Inflammatory macrophage (primary cell): ENCODE measurements at regions not wholly inside any gene's neighbourhood (a gene's known extent, or its start where the extent isn't known, plus 50 kb on each side); places are given as distances from the start of the nearest gene placed in this dataset.

ENCODE experiments used
- DNase-seq, 2 donors: peaks; one replicate each; pipeline ENCODE4 v3.0.0-alpha.2; 2020 to 2022

DNA sequence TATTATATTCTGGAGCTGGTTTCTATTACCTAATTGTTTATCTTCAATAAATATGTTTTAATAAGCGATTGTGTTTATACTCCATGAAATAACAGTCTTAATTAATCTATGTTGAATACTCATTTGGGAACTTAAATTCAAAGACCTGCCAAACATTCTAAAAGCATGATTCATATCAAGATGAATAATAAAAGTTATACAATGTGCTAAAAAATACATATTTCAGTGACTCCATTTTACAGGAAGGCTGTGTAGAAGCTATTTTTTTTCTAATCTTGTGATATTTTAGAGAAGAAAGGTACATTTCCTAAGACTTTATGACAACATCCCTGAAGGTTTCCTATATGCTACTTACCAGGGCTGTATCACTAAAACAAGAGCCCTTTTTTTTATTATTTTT lies 417.9 kb downstream of the NFIB start:
- DNase-seq: no peak

DNA sequence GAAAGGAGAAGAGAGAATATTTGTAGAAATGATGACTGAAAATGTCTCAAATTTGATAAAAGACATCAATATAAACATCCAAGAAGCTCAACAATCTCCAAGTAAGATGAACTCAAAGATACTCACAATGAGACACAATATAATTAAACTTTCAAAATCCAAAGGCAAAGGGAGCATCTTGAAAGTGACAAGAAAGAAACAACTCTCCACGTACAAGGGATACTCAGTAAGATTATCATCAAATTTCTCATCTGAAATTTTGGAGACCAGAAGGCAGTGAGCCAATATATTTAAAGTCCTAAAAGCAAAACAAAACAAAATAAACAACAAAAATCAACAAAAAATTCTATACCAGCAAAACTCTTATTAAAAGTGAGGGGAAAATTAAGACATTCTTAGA lies 428.7 kb downstream of the NFIB start:
- no peak for DNase-seq

DNA sequence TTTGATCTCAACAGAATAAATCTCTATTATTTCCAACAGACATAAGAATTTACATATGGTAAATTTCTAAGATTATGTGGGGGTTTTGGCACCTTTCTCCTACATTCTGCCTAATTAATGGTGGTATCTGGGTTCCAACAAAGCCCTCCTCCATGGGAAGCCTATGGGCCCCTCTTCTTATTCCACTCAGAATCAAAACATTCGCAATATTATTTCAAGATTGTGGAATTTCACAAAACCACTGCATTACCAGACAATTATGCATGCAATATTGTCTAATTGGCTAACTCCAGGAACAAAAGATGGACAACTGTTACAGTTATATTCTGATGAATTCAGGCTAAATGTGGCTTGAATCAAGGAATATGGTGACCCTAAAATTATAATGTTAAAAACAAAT lies 434.0 kb downstream of the NFIB start:
- no peak for DNase-seq

DNA sequence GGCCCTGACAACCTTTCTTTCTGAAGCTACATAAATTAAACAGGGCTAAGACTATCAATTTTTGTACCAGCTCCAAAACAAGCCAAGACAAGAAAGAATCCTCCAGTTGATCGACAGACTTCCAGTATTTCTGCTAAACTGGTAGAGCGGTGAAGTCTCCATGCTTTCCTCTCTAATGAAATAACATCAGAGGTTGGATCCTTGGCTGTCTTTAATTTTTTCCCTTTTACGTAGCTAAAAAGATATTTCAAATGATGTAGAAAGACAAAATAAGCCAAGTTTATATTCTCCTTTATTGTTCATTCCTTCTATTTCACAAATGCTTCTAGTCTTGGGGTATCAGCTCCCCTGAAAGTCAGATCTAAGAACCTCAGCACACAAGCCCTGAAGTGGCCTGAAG lies 434.9 kb downstream of the NFIB start:
- DNase-seq: no peak

DNA sequence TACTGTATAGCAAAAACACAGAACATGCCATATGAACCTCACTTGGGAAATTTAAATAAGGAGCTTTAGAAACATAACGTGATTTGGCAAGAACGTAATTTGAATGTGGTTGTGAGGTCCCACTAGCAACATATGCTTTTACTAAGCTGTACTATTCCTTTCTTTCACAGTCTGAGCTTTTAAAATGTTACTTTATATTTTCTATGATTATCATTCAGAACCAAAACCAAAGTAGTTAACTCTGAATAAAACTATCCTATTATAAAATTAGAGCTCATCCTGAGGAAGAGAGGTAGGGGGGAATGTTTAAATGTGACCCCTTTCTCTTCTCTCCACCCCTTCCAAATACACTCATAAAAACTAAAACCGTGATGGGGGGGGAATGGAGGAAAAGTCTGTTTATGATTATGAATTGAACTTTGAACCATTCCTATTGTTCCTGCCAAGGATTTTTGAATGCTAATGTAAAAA lies 435.7 kb downstream of the NFIB start:
- no peak for DNase-seq

DNA sequence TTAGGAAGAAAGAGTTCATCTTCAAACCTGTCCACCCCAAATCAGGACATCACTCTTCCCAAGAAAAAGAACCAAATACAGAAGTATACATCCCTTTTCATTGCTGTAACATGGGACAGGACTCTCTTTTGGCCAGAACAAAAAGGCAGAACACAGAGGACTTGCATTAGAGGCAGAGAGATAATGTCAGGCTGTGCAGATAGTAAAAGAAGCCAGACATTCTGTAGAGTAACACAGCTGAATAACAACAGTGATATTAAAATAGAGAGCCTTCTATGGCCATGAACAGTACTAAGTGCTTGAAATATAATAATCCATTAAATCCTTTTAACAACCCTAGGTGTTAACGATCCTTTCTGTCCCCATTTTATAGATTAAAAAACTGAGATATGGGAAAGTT lies 437.2 kb downstream of the NFIB start:
- DNase-seq: no peak

DNA sequence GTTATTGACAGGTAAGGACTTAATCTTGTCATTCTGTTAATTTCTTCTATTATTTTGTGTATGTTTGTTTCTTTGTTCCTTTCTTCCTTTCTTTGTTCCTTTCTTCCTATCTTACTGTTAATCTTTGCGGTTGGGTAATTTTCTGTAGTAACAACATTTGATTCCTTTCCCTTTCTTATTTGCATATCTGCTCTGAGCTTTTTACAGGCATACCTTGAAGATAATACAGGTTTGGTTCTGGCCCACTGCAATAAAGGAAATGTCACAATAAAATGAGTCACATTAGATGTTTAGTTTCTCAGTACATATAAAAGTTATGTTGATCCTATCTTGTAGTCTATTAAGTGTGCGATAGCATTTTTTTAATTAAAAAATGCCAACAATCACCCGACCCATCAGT lies 440.7 kb downstream of the NFIB start:
- no peak for DNase-seq

DNA sequence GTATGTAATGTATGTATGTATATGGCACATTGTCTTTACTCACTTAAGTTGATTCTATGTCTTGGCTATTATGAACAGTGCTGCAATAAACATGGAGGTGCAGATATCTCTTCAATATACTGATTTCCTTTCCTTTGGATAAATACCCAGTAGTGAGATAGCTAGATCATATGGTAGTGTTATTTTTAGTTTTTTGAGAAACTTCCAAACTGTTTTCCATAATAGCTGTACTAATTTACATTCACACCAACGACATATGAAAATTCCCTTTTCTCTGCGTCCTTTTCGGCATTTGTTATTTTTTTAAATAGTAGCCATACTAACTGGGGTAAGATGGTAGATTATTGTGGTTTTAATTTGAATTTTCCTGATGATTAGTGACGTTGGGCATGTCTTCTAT lies 445.6 kb downstream of the NFIB start:
- no peak for DNase-seq

DNA sequence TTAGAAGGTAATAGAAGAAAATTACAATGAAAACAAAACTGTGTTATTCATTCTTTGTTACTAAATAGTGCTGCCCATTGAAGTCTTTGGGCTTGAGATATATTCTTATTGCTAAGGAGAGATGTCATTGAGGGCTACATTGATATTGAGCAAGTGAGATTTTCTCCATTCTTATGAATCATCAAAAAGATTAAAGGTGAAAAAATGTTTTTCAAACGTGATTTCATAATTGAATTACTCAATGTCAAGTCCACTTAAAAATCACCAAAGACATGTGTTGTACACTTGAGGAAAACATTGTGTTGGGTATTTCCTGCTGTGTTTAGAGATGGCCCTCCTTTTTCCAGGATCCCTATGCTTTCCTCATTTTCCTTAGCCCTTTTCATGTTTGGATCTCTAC lies 448.1 kb downstream of the NFIB start:
- no peak for DNase-seq

DNA sequence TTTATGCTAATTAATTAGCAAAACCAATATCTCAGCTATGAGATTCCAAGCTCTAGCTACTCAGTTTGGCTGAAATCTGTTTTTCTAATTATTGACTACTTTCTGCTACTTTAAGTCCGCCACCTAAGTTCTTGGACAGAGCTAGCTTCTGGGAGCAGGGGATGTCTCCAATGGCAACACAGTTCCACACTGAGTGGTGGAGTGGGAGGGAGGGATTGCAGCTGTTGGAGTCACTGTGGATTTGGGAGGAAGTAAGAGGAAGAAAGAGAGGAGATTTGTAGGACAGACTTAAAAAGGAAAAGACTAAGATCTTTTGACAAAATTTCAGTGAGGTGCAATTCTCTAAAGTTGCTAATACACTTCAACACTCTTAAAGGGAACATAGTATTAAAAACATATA lies 450.8 kb downstream of the NFIB start:
- no peak for DNase-seq

DNA sequence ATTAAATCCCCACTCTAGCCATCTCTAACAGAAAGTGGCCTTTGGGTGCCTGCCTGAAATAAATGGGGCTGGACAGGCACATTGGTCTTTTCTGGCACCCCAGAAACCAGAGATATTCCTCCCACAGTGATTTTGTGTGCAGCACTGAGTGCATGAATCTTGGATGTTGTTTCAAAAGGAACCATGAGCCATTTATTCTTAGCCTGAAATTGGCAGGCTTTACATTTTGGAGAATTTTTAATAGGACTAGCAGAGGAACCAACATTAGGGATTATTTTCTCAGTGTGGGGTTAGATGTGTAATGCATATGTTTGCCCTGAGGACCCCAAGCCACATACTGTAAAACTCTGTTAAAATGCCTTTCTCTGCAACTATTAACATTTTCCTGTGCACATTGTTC lies 451.3 kb downstream of the NFIB start:
- no peak for DNase-seq

DNA sequence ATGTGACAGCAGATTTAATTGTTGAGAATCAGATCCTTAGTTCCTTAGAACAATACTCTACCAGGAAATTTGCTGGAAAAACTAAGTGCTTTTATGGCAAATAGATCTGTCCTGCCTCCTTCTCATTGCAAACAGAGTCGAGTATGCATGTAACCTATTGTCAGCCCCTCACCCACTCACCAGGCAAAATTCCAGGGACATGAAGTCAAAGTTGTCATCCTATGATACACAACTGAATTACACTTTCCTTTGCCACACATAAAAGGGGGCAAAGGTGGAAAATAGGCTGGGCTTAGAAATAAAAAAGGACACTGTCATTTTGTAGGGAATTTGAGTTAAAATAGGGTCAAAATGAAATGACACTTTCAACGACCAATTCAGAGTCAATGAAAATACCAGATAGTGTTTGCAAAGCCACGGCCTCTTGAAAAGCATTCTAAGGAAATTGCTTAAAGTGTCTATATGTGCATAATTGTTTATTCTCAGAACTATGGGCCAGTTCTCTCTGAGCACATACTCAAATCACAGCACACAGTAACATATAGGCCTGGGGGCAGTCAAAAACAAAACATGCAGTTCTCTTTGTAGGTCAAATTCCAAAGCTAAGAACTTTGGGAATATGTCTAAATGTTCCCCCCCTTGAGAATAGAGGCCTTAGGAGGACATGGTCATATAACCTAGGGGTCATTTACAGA lies 452.8 kb downstream of the NFIB start:
- no peak for DNase-seq

DNA sequence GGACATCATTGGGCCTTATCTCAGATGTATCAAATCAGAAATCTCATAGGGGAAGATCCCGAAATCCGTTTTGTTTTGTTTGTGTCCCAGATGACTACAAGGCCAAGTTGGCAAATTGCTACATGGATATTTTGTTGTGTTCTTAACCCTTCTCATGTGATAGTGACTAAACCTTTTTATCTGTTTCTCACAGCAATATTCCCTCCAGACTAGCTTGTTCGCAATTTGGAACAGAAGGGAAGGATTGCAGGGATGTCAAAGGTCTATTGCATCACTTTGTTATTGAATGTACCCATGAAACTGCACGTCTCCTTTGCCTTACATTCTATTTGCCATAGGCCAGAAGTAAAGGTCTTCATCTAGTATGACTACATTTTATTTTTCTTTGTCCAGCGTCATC lies 453.9 kb downstream of the NFIB start:
- no peak for DNase-seq

DNA sequence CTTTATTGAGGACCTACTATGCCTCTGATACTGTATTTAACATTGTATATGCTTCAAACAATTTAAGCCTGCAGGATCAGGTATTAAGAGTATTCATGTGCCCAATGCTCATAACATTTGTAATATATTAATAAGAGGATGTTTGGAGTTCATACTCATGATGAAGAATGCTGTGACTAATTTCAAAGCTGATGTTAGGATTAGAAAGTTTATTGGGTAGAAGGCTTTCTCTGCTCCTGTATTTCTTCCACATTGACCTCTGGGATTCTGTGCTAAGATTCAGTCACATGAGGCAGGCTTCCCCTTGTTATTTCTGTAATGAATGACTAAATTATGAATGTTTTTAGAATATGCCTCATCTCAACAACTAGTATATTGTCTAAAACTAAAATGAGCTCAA lies 456.4 kb downstream of the NFIB start:
- no peak for DNase-seq

DNA sequence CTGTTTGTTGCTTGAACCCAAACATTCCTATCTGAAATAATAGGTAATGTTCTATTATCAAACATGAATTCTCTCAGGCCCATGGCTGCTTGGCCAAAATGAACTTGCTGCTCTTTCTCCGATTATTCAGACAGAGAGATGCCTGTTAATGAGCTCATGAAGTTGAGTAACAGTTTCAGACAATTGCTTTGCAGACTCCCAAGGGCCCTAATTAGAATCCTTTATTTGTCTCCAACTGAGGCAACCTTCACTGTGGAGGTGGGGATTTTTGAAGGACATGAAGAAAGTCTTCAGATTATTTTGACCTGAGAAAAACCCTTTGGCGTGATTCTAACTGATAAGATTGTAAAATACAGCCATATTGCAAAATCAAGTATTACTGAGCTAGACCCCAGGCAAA lies 466.7 kb downstream of the NFIB start:
- no peak for DNase-seq

DNA sequence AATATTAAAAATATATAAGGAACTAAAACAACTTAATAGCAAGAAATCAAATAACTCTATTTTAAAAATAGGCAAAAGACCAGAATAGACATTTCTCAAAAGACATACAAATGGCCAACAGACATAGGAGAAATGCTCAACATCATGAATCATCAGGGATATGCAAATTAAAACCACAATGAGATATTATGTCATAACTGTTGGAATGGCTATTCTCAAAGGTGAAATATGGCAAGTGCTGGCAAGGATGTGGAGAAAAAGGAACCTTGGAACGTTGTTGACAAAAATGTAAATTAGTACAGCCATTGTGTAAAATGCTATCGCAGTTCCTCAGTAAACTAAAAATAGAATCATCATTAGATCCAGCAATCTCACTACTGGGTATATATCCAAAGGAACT lies 468.5 kb downstream of the NFIB start:
- DNase-seq: no peak

DNA sequence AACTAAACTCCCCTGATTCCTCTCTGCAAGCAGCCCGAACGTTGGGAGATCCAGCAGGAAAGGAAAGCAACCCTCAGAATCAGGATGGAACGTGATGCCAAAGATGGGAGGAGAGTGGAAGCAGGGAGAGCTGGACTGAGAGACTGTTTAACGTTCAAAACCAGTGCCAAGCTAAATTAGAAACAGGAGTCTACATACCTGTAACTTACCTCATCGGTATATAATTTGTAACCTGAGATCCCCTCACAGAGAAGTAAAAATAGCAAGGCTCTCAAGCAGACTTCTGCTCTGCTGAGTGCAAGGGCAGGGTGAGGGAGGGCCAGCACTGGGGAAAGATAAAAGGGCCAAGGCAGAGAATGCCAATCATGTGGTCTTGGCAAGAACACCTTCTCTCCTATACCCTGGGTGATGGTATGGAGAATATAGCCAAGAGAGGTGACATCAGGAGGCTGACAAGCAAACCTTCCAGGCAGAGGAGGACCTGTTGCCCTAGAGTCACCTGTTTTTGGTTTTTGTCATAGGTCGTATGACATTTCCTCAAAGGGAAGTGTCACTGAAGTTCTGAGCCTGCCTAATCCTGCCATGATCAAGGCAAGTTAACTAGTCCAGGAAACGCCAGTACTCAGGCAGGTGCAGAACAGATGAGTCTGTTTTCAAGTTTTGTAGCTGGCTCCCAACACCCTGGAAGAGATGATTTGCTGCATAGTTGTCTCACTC lies 472.0 kb downstream of the NFIB start:
- no peak for DNase-seq

DNA sequence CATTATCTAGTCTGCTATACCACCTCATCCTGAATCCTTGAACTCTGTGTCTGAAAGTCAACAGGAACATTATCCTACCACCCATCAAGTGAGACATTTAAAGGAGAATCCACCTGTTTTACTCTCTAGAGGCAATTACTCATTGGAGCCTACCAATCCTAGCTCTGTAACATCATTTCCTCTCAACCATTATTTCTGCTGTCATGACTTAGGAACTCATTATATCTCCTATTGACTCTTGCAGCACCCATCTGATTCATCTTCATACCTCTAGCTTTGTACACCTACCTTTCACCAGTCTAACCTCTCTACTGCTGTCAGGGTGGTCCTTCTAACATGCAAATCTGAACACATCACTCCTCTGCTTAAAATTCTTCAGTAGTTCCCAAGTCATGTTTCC lies 481.5 kb downstream of the NFIB start:
- DNase-seq: no peak

DNA sequence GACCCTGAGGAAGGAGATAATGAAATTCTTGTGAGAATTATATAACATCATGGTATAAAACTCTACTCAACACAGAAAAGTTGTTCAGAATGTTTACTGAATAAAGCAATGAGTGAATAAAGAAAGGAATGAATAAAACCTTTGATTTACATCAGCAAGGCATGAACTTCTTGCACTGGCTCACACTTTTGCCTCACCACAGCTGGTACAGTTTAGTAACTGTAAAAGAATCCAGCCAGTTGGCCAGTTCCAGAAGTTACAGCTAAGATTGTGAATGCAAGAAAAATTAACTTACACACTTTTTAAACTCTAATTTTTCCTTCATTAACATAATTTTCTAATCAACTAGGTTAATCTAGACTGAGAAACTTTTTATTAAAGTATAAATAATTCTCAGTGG lies 490.9 kb downstream of the NFIB start:
- DNase-seq: no peak

DNA sequence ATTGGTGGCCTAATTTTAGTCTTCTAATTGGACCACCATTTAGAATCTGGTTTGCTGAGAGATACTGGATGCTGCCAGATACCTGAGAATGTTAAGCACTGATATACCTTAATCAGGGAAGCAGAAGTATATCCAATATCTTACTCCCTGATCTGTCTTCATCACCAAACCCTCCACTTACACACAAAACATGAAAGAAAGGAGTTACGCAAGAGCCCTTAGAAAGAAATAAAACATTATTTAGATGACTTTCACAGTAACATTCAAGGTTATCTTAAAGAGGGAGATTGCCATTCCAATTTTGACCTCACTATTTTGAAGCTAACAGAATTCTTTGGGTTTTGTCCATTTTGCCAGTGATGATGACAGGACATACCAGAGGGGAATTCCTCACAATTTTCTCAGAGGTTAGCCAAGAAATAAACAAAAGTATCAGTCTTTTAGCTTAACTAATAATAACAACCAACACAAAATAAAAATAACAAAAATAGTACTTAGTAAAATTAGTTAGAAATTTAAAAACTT lies 496.1 kb downstream of the NFIB start:
- no peak for DNase-seq

DNA sequence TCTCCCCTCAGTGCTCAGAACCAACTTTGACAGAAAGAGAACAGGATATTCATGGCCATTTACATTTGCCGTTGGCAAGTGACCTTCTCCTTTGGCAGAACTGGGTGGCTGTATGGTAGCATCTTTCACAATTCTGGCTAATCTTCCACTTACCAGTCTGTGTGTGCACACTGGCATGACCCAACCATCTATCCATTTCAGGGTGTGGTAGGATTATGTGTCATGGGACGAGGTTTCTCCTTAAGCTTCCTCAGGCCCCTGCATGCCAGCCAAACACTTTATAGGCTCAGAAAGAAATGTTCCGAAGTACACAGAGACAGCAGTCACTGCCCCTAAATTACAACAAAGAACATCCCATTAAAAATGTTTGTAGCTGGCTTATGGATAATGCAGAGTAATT lies 497.1 kb downstream of the NFIB start:
- no peak for DNase-seq

DNA sequence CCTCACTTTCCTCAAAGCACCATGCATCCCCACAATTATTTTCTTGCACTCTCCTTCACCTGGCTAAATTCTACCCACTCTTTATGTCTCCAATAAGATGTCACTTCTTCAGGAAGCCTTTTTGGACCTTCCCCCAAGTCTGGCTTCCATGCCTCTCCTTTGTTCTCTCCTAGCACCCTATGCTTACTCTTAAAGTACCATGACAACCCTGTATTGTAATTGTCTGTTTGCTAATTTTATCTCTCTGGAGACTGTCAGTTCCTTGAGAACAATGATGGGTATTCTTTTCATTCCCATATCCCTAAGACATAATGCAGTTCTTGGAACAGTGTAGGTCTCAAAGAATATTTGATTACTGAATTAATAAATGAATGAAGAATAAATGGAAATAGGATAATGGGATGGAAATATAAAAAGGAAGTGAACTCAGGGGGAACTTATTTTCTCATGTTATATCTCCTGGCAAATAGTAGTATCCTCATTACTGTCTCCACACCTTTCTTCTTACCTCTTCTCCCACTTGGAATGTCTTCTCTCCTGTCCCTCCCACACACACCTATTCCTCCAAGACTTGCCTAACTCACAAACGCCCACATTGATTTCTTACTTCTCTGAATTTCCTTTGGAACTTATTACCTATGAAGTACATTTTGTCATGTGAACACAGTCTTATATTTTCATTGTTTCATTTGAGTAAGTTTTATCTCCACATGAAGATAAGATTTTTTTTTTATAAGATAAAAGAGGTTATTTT lies 499.1 kb downstream of the NFIB start:
- DNase-seq: no peak

DNA sequence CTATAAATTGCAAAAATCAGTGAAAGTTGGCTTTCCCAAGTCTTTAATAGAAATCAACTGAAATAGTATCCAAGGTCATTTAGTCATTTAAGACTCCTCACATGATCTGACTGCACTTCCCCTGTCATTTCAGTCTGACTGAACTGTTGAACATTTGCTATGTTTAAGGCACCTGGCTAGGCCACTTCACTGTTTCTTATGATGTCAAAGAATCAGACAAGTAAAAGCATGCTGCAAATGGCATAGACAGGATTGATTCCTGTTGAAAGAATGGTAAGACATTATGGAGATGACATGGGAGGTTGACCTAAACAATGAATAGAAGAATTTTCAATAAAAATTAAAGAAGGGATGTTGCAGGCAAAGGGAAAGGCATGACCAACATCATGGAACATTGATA lies 502.1 kb downstream of the NFIB start:
- DNase-seq: no peak

DNA sequence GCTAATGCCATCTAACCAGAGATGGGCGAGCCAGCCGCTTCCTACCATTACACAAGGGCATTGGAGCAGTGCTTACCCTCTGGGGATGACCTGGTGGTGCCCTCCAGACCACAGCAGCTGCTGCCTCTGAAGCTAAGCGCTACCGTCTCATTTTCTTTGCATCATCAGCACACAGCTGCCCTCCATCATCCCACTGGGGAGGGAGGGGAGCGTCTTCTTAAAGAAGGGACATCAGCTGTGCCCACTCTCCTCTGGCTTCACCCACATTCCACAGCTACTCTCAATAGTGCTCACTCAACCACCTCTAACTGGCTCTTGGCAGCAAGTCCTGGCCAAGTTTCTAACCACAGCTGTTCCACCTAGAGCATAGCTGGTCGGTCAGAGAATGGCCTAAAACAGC lies 503.4 kb downstream of the NFIB start:
- no peak for DNase-seq
